HG03354 (cell line): ENCODE measurements at regions not wholly inside any gene's neighbourhood (a gene's known extent, or its start where the extent isn't known, plus 50 kb on each side); places are given as distances from the start of the nearest gene placed in this dataset.

ENCODE experiments used
- ATAC-seq: cut with Tn5 transposase; IDR thresholded peaks from one replicate; pipeline ENCODE4 v1.9.1; 2021; ENCODE audit warnings: mild to moderate bottlenecking; ENCODE audit not compliant: unreplicated experiment, poor library complexity, severe bottlenecking

GRCh38 chr1:214193691-214194090 is 87.3 kb upstream of the SMYD2 start:
- ATAC-seq: no peak

GRCh38 chr1:214198571-214198970 is 82.4 kb upstream of the SMYD2 start:
- ATAC-seq: no peak

DNA sequence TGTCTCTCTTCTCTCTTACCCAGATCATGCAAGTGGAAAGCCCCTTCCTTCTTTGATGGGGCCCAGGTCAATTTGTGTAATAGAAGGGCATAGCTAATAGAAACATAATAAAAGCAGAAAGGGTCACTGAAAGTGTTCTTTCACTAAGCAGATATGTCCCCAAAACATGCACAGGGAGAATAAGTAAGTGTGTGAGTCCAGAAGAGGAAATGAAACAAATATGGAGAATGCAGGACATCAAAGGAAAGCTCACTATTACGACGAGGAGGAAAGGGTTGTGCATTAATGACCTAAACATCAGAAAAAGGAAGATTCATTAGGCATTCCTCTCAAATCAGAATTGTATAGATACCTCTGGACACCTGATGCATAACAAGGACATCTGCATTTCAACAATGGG is 81.4 kb upstream of the SMYD2 start:
- no peak for ATAC-seq

GRCh38 chr1:214202992-214203391 is 78.0 kb upstream of the SMYD2 start:
- ATAC-seq: no peak

GRCh38 chr1:214205053-214205452 is 75.9 kb upstream of the SMYD2 start:
- no peak for ATAC-seq

DNA sequence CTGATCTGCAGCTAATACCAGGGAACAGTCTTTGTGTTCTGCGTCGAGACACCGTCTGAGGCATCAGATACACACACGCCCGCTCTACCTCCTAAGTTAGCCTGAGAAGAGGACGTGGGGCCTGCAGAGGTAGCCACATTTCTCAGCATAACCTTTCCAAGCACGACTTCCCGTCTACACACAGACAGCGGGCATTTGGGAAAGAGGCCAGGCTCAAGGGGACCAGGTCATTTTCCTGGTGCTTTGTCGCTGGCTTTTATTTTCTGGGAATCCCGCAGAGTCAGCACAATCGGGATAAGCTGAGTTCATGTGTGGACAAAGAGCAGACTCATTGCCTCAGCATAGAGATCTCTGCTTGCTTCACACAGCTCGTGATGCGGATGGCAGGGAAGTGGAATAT is 72.5 kb upstream of the SMYD2 start:
- no peak for ATAC-seq

GRCh38 chr1:214209260-214209808 is 71.6 kb upstream of the SMYD2 start:
- ATAC-seq: no peak

DNA sequence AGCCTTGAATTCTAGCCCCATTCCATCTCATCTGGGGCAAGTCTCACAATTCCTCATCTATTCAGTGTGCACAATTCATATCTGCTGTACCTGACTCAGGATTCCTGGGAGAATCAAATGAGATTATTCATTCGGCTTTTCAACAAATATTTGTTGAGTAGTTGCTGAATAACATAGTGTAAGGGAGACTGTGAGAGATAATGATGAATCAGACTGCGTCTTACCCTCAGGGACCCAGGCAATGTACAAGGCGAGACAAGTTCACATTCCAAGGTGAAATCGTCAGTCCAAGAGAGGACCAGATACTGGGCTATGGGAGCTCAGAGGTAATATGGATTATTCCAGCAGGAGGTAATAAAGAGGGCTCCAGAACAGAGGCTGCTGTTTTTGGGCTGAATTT is 67.8 kb upstream of the SMYD2 start:
- no peak for ATAC-seq

GRCh38 chr1:214214851-214215250 is 66.1 kb upstream of the SMYD2 start:
- ATAC-seq: no peak

DNA sequence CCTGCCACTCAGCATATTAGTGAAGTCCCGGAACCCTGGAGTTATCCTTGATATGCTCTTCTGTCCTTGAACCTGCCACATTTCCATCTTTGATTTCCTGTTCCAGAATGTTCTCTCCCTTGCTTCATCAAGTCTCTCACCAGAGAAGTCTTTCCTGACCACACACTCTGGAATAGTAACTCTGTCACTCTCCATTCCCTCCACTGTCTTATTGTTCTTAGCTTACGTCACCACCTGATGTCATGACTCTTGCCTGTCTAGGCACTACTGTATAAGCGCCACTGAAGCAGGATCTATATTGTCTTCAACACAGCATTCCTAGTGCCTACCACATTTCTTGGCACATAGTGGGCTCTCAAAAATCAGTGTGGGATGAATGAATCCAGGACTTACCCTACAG is 65.4 kb upstream of the SMYD2 start:
- ATAC-seq: no peak

DNA sequence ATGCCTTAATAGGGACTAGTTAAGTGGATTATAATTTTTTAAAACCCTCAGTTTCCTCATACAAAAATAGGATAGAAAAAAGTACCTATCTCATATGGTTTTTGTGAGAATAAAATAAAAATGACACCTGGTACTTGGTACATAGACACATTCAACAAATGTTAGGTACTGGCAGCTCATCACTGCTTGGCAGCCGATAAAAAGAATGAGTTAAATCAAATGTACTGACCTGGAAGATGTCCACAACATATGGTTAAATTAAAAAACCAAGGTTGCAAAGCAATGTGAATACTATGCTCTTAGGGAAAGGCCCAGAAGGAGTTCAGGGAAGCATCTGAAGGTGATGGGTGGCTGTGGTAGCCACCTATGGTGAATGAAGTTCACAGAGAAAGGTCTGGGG is 64.9 kb upstream of the SMYD2 start:
- no peak for ATAC-seq

DNA sequence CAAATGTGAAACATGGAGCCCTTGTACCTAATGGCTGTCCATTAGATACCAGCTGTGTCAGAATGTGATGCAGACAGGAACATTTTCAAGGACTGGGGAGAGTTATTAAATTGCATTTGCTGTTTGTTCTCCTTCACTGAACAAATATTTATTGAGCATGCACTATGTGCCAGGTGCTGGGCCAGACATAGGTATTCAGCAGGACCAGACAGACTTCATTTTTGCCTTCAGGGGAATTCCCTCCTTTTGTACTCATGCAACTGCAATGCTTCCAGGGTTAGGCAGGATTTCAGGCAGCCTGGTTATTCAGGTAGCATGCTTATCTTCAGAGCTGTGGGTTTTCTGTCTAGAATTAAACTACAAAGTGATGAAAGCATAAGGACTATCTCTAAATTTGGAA is 64.2 kb upstream of the SMYD2 start:
- ATAC-seq: no peak

DNA sequence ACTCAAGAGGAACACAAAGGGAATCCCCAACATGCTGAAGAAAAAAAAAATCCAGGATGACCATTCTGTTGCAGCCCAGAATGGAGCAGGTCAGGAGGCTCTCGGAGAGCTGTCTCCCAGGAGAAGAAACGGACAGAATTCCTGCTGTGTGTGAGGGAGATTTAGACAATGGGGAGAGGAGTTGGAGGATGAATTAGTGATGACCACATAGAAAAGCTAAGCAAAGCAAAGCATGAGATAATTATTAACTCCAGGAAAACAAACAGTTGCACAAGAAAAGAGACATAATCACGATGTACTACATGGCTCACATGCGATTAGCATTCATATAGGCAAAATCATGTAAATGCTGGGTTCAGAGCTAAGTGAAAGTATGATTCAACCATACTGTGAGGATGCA is 61.1 kb upstream of the SMYD2 start:
- no peak for ATAC-seq

DNA sequence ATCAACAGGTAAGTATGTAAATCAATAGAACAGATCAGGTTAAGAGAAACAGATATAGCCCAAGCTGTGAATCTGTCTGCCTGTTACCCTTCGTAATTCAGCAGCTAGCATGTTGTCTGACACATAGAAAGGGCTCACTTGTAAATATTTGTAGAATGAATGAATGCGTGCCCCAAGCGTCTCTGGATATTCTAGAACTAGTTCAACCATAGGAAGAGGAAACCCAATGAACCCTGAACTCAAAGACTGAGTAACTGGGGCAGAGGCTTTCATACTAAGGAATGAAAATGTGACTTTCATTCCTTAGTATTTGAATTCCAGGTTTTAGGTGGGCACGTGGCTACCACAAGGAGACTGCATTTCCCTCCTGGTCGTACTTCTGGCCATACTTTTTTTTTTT is 60.1 kb upstream of the SMYD2 start:
- no peak for ATAC-seq

- ATAC-seq: no peak
These were observed 56.2 kb upstream of the SMYD2 start for GRCh38 chr1:214224611-214225354.

DNA sequence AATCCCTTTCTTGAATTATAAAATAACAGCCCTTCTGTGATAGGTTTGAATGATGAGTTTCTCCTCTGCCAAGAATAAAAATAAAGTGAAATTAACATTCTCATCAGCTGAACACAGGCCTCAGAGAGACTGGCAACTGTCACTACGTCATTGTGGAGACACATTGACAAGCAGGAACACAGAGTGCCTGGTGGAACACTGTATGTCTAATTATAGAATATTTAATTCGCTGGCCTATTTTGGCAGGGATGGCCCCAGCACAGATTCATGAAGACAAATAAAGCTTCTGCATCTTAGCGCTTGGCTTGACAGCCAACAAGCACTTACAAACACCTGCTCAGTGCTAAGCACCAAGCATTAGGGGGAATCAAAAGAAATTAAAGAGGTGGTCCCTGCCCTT is 52.0 kb upstream of the SMYD2 start:
- no peak for ATAC-seq

DNA sequence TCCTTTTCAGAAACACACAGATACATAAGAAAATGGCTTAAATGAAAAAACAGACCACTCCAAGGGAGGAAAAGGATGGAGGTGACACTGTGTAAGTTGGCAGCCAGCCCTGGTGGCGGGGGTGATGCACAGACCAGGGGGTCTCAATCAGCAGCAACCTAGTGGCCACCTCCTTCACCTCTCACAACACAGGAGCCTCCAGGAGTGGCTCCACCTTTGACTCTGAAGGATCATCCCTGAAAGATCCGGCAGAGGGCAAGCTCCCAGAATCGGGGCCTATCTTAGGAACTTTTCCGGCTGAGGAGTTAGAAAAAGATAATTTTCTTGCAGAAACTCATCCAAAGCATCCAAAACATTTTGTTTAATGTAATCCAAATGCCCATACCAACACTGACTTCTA is 51.2 kb upstream of the SMYD2 start:
- ATAC-seq: no peak
